Peyer's patch (tissue), 4 donors: ENCODE measurements at regions not wholly inside any gene's neighbourhood (a gene's known extent, or its start where the extent isn't known, plus 50 kb on each side); places are given as distances from the start of the nearest gene placed in this dataset.

Experiments
- POLR2A ChIP-seq, 2 donors: fragments of 450-650 bp; IDR thresholded peaks; one replicate each; pipeline ENCODE4 v1.5.1; 2017; ENCODE audit warnings: antibody characterized with exemption in 2 of 2, mild to moderate bottlenecking in 2 of 2, moderate library complexity in 2 of 2
- TF ChIP-seq, protein P1 (sequence below), 6 experiments: fragments of 450-650 bp in 4 of 6; fragments of 200-600 bp in 2 of 6; sonication (generic) in 1 of 6; IDR thresholded peaks; one replicate each; pipeline ENCODE4 v1.5.1; 2017 to 2019; ENCODE audit warnings: antibody characterized with exemption in 6 of 6, mild to moderate bottlenecking in 3 of 6, moderate library complexity in 1 of 6

DNA sequence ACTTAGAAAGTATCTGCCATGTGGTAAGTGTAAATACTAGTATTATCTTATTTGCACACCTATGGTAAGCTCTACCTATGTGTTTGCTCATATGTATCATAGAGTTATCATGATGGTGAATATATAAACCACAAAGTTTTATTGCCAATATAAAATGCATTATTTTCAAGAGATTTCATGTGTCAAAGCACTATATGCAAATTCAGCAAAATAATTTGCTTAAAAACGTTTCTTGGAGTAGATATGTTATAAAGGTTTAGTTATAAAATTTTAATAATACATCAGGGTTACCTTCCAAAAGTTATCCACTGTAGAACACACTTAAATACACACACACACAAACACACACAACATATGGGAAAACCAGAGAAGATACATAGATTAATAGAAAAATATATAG is 1431.7 kb upstream of the C9orf72 start:
- TF ChIP-seq, protein P1, sequence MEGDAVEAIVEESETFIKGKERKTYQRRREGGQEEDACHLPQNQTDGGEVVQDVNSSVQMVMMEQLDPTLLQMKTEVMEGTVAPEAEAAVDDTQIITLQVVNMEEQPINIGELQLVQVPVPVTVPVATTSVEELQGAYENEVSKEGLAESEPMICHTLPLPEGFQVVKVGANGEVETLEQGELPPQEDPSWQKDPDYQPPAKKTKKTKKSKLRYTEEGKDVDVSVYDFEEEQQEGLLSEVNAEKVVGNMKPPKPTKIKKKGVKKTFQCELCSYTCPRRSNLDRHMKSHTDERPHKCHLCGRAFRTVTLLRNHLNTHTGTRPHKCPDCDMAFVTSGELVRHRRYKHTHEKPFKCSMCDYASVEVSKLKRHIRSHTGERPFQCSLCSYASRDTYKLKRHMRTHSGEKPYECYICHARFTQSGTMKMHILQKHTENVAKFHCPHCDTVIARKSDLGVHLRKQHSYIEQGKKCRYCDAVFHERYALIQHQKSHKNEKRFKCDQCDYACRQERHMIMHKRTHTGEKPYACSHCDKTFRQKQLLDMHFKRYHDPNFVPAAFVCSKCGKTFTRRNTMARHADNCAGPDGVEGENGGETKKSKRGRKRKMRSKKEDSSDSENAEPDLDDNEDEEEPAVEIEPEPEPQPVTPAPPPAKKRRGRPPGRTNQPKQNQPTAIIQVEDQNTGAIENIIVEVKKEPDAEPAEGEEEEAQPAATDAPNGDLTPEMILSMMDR (IDR thresholded peaks at IDR 0.05) = no peak
- TF ChIP-seq POLR2A (IDR thresholded peaks at IDR 0.05) = no peak
